ENCODE measurements at regions not wholly inside any gene's neighbourhood (a gene's known extent, or its start where the extent isn't known, plus 50 kb on each side); places are given as distances from the start of the nearest gene placed in this dataset.

DNA sequence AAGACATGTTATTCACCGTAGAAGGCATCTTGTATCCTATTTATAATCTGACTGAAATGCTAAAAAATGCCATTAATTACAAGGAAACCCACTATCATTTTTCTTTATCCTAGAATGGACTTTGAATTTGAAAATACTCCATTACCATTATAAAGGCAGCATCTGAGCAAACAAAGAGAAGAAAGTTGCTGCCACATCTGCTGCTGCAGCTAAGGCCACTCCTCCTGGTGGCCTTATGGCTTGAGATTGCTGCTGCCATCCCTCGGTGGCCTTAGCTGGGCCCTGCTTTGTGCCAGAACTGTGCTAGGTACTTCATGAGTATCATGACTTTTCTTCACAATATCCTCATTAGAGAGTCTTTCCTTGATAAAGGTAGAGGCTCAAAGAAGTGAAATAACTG lies 1210.1 kb upstream of the TENM4 start:
- no peak for TF ChIP-seq CTCF (IDR thresholded peaks at IDR 0.05)
- no peak for TF ChIP-seq ZFX (IDR thresholded peaks at IDR 0.05; ENCODE audit: borderline replicate concordance)
